Spleen (tissue), 11 donors: ENCODE measurements at regions not wholly inside any gene's neighbourhood (a gene's known extent, or its start where the extent isn't known, plus 50 kb on each side); places are given as distances from the start of the nearest gene placed in this dataset.

Experiments used
- DNase-seq: peaks from one replicate; pipeline ENCODE4 v3.0.0-alpha.2; 2020
- H3K27ac ChIP-seq, 8 donors: fragments of 200-600 bp; sonication (generic) in 7 of 8; 1 replicate in 4 of 8; 2 replicates in 4 of 8; pipeline versions ENCODE4 v1.5.0 to v1.8.0; 2016 to 2021; ENCODE audit warnings: inconsistent platforms in 4 of 8, mild to moderate bottlenecking in 4 of 8, moderate library complexity in 1 of 8
- H3K27me3 ChIP-seq, 7 donors: fragments of 200-600 bp; sonication (generic) in 6 of 7; replicated peaks in 1 of 7; 1 replicate in 4 of 7; 2 replicates in 3 of 7; pipeline versions ENCODE4 v1.5.0 to v1.8.0; 2016 to 2021; ENCODE audit warnings: inconsistent platforms in 3 of 7, mild to moderate bottlenecking in 1 of 7
- H3K36me3 ChIP-seq, 6 donors: fragments of 200-600 bp; sonication (generic) in 5 of 6; 1 replicate in 4 of 6; 2 replicates in 2 of 6; pipeline versions ENCODE4 v1.5.0 to v1.8.0; 2016 to 2021; ENCODE audit warnings: inconsistent platforms in 2 of 6
- H3K4me1 ChIP-seq, 6 donors: fragments of 200-600 bp; sonication (generic) in 5 of 6; 1 replicate in 3 of 6; 2 replicates in 3 of 6; pipeline versions ENCODE4 v1.5.0 to v1.8.0; 2016 to 2021; ENCODE audit warnings: inconsistent platforms in 3 of 6
- H3K4me3 ChIP-seq, 8 donors: fragments of 200-600 bp; sonication (generic) in 7 of 8; 1 replicate in 4 of 8; 2 replicates in 4 of 8; pipeline versions ENCODE4 v1.5.0 to v1.8.0; 2016 to 2021; ENCODE audit warnings: inconsistent platforms in 4 of 8, mild to moderate bottlenecking in 4 of 8, moderate library complexity in 2 of 8
- H3K9me3 ChIP-seq, 8 donors: fragments of 200-600 bp; sonication (generic) in 7 of 8; 1 replicate in 4 of 8; 2 replicates in 4 of 8; pipeline versions ENCODE4 v1.5.0 to v1.8.0; 2016 to 2021; ENCODE audit warnings: inconsistent platforms in 4 of 8
- POLR2A ChIP-seq, 3 donors: fragments of 450-650 bp; IDR thresholded peaks; one replicate each; pipeline ENCODE4 v1.5.1; 2017; ENCODE audit warnings: antibody characterized with exemption in 3 of 3, mild to moderate bottlenecking in 1 of 3
- POLR2AphosphoS5 ChIP-seq, 3 donors: sonication (generic); formaldehyde crosslinking; IDR thresholded peaks; one replicate each; pipeline ENCODE4 v1.5.1; 2017; ENCODE audit warnings: antibody characterized with exemption in 3 of 3
- WGBS, 5 donors: extraction: QIAGEN DNeasy Blood & Tissue Kit in 3 of 5; methylation state at CpG; one replicate each; pipeline versions ENCODE4 v1.1.5 to v1.1.7; 2013 to 2018; 5-methylcytosine and 5-hydroxymethylcytosine counted together
- intact Hi-C: fragments of 100-400 bp; cut with DNase I; formaldehyde crosslinking; loops from one replicate; pipeline ENCODE4 v1.15.0; 2023; ENCODE audit warnings: low total_unique reads
- TF ChIP-seq, protein P1 (sequence below), 11 experiments: fragments of 200-600 bp in 7 of 11; fragments of 450-650 bp in 4 of 11; sonication (generic) in 4 of 11; IDR thresholded peaks in 8 of 11; conservative IDR thresholded peaks in 3 of 11; 1 replicate in 7 of 11; 2 replicates in 4 of 11; pipeline versions ENCODE4 v1.4.0 to v1.8.0; 2016 to 2021; ENCODE audit warnings: antibody characterized with exemption in 11 of 11, inconsistent platforms in 4 of 11, mild to moderate bottlenecking in 1 of 11
- donor health status: healthy with polysubstance abuse.
- donor health status: DM: no; HTN: no; CAD: no; lungs with moderate emphysema.
- donor health status: DM: no; HTN: no; CAD: no.
- donor health status: Bipolar disorder and iron deficiency.
- donor health status: healthy.
- donor health status: DM: no; HTN: no; CAD: no.
- donor health status: DM: yes; HTN: yes; CAD: no.

GRCh38 chr13:39217471-39217870 lies 179.2 kb downstream of the NHLRC3 start:
- Histone ChIP-seq H3K27ac (no peak overlapping the region), H3K9me3 (peaks cover 0 to 9% (median 1%) of the 10 kb centered on the region in 8 donors), H3K4me3 (no peak overlapping the region), H3K36me3 (no peaks in the 10 kb centered on the region), H3K27me3 (no peaks in the 10 kb centered on the region), H3K4me1 (no peaks in the 10 kb centered on the region)
- WGBS, 5 donors = 82 to 93% (median 90%) methylated on average over 3 of the region's 3 CpGs
- intact Hi-C loops = no loop called here
- no peak for DNase-seq
- TF ChIP-seq, protein P1, sequence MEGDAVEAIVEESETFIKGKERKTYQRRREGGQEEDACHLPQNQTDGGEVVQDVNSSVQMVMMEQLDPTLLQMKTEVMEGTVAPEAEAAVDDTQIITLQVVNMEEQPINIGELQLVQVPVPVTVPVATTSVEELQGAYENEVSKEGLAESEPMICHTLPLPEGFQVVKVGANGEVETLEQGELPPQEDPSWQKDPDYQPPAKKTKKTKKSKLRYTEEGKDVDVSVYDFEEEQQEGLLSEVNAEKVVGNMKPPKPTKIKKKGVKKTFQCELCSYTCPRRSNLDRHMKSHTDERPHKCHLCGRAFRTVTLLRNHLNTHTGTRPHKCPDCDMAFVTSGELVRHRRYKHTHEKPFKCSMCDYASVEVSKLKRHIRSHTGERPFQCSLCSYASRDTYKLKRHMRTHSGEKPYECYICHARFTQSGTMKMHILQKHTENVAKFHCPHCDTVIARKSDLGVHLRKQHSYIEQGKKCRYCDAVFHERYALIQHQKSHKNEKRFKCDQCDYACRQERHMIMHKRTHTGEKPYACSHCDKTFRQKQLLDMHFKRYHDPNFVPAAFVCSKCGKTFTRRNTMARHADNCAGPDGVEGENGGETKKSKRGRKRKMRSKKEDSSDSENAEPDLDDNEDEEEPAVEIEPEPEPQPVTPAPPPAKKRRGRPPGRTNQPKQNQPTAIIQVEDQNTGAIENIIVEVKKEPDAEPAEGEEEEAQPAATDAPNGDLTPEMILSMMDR (IDR thresholded peaks at IDR 0.05 in 8 of 11, conservative IDR thresholded peaks at IDR 0.05 in 3 of 11) = no peak
- no peak for TF ChIP-seq POLR2A (IDR thresholded peaks at IDR 0.05)
- no peak for TF ChIP-seq POLR2AphosphoS5 (IDR thresholded peaks at IDR 0.05)

GRCh38 chr13:39224671-39225240 lies 186.5 kb downstream of the NHLRC3 start:
- Histone ChIP-seq H3K36me3 (no peaks in the 10 kb centered on the region), H3K27me3 (no peaks in the 10 kb centered on the region), H3K4me1 (no peaks in the 10 kb centered on the region), H3K9me3 (peaks cover 0 to 13% (median 1%) of the 10 kb centered on the region in 8 donors), H3K27ac (no peak overlapping the region), H3K4me3 (no peak overlapping the region)
- 71 to 79% (median 77%) methylated on average over 5 of the region's 5 CpGs for WGBS, 5 donors
- no peak for DNase-seq
- TF ChIP-seq, protein P1 (IDR thresholded peaks at IDR 0.05 in 8 of 11, conservative IDR thresholded peaks at IDR 0.05 in 3 of 11) = no peak
- TF ChIP-seq POLR2A (IDR thresholded peaks at IDR 0.05) (no peak), POLR2AphosphoS5 (IDR thresholded peaks at IDR 0.05) (no peak)
- intact Hi-C loops = no loop called here

GRCh38 chr13:39225860-39226259 lies 187.6 kb downstream of the NHLRC3 start:
- H3K9me3 ChIP-seq = peaks cover 0 to 8% (median 0%) of the 10 kb centered on the region in 8 donors
- no peaks in the 10 kb centered on the region for H3K4me1 ChIP-seq
- WGBS, 5 donors = 78 to 94% (median 87%) methylated on average over 4 of the region's 4 CpGs
- no peak for DNase-seq
- no peaks in the 10 kb centered on the region for H3K36me3 ChIP-seq
- TF ChIP-seq POLR2A (IDR thresholded peaks at IDR 0.05) (no peak), POLR2AphosphoS5 (IDR thresholded peaks at IDR 0.05) (no peak)
- TF ChIP-seq, protein P1 (IDR thresholded peaks at IDR 0.05 in 8 of 11, conservative IDR thresholded peaks at IDR 0.05 in 3 of 11) = no peak
- no peak overlapping the region for H3K27ac ChIP-seq
- H3K4me3 ChIP-seq = no peak overlapping the region
- no peaks in the 10 kb centered on the region for H3K27me3 ChIP-seq
- intact Hi-C loops = no loop called here

DNA sequence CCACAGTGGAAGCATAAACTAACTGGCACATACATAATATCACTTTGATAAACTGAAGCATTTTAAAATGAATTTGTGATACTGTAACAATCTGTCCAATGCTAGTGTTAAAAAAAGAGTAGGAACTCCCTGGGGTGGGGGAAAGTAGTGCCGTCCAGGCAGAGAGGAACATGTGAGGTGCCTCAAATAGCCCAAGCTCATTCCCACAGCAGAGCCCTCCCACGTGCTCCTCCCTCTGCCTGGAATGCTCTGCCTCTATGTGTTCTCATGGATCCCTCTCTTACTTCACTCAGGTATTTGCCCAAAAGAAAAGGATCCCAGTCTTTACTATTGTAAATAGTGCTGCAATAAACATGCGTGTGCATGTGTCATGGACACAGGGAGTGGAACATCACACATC lies 188.1 kb downstream of the NHLRC3 start:
- 67 to 80% (median 72%) methylated on average over 3 of the region's 3 CpGs for WGBS, 5 donors
- Histone ChIP-seq H3K4me3 (no peak overlapping the region), H3K36me3 (no peaks in the 10 kb centered on the region), H3K27ac (no peak overlapping the region), H3K9me3 (peaks cover 0 to 8% (median 0%) of the 10 kb centered on the region in 8 donors), H3K4me1 (no peaks in the 10 kb centered on the region), H3K27me3 (no peaks in the 10 kb centered on the region)
- intact Hi-C loops = no loop called here
- TF ChIP-seq POLR2AphosphoS5 (IDR thresholded peaks at IDR 0.05) = no peak
- TF ChIP-seq, protein P1 (IDR thresholded peaks at IDR 0.05 in 8 of 11, conservative IDR thresholded peaks at IDR 0.05 in 3 of 11) = no peak
- no peak for TF ChIP-seq POLR2A (IDR thresholded peaks at IDR 0.05)
- no peak for DNase-seq
